GM21367 (cell line): ENCODE measurements at regions not wholly inside any gene's neighbourhood (a gene's known extent, or its start where the extent isn't known, plus 50 kb on each side); places are given as distances from the start of the nearest gene placed in this dataset.

ENCODE experiments used
- ATAC-seq: cut with Tn5 transposase; IDR thresholded peaks from one replicate; pipeline ENCODE4 v1.9.1; 2021; ENCODE audit not compliant: unreplicated experiment

DNA sequence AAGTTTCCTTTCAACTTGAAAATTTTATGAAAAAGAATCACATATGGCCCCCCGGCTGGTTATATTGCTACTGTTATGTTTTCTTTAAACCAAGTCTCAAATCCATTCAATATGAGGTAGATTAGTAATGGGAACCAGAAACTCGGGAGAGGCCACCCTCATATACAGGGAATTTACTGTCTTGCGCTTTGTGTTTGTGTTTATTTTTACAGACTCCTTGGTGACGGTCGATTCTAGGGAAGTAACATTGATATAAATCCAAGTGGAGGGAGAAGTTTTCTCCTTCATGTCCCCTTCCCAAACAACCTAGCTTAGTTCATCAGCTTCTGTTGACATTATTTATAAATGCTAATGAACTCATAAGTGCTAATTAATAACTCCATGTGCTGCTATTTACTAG lies 163.5 kb upstream of the LMO4 start:
- no peak for ATAC-seq

DNA sequence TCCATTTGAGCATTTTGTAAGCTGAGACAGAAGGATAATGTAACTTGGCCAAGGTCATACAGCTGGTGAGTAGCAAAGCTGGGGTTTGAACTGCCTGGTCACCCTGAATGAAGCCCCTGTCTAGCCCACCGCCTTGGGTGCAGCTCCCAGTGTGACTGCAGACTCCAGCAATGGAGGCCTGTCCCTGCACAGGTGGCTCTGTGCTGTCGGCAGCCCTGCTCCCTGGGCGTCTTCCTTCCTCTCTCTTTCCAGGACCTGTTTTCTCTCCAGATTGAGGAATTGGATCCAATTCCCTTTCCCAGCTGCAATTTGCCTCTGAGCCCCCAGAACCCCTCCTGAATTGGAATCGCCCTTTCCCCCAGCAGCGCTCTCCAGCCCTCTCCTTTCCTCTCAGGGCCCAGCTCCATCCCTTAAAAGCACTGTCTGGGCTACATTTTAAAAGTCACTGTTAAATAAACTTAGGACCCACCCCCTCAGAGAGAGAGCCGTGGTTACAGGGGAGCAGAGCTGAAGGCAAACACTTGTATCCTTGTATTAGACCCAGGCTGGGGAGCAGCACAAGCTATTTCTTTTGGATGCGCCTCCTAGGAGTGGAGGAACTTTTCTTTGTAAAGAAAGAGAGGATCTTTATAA lies 161.4 kb upstream of the LMO4 start:
- no peak for ATAC-seq

DNA sequence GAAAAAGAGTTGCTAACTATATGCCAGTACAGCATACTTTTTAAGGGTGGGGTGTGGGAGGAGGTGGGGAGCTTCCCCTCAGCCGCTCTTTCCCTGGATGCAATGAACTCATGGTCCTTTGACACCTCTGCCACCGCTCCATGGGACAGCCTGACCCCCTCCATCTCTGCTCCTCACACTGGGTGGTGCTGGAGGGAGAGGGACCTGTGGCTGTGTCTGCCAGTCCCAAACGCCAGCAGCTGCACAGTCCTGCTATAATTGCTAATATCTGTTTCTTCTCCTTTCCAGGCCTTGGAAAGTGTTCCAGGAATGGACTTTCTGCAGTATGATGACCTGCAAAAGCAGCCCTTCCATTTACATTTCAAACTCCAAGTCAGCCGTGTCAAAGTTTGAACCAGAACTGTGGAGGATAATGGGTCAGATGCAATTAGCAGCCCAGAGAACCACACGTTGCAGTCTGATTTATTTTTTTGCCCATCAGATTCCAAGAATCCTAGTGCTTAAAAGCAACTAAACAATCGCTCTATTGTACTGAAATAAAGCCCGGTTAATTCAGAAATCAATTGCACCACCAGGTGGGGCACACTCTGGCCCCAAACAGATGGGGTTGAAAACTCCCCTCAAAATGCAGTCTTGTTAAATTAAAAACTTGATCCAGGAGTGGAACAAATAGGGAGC lies 160.7 kb upstream of the LMO4 start:
- no peak for ATAC-seq

DNA sequence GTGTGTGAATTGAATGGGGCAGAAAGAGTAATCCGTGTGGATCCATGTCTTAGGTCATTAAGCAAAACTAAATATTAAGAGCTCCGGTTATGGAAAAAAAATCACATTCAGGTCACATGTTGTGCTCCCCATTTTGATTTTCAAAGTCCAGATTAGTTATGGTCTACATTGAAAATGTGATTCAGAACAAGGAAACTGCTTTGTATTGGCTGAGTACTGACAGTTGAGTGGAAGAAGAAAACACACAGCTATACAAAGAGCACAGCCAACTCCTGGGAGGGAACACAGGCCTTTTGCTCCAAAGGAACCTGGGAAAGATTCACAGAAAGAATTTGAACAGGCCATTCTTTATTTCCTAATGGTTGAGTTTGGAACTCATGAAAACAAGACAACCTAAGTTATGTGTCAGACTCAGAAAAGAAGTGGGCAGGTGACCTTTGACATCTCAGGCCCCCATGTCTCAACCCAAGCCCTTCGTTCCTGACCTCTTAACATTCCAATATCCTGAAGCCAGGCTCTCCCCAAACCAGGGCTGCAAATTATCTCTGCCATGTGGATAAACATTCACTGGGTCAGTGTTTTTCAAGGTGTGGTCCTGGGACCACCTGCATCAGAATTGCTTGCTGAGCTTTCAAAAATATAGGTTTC lies 159.3 kb upstream of the LMO4 start:
- no peak for ATAC-seq

DNA sequence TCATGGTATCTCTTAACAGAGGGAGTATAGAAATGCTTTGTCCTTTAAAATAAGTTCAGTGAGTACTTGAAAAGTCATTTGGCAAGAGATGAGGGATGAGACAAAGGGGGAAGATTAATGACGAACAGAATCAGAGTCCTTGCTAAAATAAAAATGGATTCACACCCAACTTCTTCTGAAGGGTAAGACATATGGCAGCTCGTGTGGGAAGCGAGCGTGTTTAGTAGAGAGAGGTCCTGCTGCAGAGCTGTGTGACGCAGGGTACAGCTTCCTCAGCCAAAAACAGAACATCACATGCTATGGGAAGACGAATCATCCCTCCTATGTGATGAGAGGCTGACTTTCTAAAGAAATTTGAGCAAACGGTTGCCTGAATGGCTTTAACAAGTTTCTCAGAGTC lies 158.5 kb upstream of the LMO4 start:
- ATAC-seq = no peak

DNA sequence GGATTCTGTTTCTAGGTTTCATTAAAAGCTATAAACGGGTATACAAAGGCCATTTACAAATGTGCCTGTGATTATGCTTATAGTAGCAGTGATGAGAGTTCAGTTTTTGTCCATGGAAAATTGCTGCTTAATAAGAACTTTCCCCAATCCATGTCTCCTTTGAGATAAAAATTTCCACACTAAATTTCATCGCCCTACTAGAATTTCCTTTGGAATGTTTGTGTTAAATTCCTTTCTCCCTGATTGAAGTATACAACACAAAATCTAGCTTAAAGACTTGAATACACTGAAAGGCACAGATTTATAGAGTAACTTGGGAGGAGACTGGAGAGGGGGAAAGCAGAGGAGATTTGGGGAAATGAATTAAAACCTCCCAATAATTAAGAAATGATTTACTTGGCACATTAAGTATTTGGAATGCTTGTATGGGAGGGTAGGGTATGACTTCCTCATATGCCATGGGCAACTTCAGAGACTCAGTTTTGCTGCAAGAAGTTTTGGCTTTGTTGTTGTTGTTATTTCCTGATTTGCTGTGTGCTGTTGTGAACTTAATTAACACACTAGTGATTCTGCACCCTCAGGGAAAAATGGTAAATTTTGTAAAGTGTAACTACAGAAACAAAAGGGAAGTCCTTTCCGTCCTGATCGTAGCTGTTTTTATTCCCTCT lies 157.6 kb upstream of the LMO4 start:
- no peak for ATAC-seq

DNA sequence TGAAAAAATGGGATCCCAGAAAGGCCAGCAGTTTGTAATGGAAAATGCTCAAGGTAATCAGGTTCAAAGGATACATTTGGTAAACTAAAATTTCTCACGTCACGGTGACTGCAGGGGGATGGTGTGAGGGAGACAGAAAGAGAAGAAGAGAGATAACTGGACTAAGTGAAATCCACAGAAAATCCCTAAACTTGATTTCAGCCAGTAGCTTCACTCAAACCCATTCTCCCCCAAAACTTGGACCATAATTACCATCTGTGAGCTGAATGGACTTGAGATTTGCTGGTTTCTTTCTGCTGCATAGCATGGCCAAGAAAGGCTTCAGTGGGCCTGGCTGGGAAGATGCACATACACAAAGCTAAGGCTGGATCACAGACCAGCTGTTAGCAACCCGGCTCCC lies 155.4 kb upstream of the LMO4 start:
- ATAC-seq = no peak

DNA sequence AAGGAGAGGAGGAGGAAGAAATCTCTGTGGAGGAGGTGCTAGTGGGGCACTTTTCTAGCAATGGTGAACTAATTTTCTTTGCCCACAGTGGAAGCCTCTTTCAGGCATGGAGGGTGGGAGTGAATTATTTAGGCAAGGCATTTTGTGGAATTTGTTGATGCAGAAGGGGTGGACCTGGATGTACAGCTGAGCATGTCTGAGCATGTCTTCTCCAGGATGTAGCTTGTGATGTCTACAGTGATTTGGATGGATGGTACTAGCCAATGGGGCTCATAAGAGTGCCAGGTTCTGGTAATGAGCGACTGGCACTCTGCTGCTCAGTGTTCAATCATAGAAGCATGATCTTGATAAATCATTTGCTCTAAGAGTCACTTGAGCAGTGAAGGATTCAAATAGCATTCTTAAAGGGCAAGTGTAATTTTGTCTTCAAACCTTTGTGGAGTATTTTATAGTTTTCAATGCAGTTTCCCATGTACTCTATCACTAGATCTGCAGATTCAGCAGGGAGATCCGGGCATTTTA lies 153.9 kb upstream of the LMO4 start:
- ATAC-seq = no peak

DNA sequence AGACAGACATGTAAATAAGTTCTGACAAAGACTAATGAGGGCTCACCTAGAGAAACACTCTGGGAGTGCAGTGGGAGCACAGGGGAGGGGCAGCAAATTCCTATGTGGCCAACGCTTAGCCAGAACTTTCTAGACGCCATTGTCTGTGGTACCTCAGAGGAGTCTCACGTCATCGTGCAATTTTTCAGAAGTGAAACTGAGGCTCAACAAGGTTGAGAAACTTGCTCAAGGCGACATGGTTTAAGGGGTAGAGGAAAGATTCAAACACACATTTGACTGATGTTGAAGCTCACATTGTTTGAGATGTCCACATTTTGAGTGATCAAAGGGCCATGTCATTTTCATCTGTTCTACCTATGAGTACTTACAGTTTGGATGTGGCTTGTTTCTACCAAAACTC lies 152.6 kb upstream of the LMO4 start:
- ATAC-seq = no peak

DNA sequence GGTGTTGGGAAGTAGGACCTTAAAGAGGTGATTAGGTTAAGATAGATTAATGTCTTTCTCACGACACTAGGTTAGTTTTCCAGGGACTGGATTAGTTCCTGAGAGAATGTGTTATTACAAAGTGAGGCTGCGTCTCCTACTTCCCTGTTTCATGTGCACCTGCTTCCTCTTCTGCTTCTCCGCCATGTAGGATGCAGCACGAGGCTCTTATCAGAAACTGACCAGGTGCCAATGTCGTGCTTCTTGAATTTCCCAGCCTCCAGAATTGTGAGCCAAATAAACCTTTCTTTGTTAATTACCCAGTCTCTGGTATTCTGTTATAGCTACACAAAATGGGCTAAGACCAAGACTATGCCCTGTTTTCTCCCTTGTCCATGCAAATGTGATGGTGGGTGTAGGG lies 152.2 kb upstream of the LMO4 start:
- ATAC-seq = no peak

DNA sequence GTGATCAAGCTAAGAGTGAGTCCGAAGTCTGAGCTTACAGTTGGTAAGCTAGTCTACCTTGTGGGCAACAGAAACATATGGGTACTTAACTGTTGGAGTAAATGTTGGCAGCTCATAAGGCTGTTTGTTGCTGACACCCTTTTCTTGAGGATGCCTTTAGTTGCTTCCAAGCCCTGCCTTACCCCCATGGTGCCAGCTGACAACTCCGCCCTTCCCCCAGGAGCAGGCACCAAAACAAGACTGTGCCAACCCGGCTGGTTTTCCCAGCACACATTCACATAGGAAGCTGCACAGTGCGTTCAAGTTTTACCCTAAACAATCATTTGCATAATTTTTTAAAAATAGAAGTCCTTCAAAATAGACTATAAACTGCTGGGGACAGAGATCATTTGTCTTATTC lies 150.2 kb upstream of the LMO4 start:
- ATAC-seq = no peak

DNA sequence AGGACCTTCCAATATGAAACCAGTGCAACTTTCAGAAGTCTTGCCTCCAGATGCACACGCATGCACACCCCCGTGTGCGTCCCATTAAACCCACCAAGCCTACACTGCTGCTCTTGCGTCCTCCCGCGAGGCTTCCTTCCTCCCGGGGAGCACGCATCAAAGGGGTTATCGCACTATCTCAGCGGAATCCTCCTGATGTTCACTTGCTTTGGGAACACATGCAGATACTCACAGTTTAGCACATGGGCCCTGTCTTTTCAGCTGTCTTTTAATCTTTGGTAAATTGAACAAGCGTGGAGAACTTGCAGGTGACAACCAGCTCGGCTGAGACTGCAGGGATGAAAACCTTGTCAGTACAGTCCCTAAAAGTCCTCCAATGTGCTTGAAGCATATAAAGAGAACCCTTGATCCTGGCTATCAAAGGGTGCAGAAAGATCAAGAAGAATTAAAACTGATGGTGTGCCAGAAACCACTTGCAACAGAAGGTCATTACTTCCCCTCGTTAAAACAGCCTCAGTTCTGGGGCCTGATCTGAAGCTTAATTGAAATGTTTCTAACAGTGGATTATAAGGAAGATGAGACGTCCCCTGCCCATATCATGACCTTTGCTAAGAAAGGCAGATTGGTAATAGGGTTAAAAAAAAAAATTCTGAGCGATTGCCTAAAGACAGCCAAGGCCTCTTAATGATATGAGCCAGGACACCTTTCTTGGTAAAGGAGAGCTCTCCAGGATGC lies 149.4 kb upstream of the LMO4 start:
- no peak for ATAC-seq

DNA sequence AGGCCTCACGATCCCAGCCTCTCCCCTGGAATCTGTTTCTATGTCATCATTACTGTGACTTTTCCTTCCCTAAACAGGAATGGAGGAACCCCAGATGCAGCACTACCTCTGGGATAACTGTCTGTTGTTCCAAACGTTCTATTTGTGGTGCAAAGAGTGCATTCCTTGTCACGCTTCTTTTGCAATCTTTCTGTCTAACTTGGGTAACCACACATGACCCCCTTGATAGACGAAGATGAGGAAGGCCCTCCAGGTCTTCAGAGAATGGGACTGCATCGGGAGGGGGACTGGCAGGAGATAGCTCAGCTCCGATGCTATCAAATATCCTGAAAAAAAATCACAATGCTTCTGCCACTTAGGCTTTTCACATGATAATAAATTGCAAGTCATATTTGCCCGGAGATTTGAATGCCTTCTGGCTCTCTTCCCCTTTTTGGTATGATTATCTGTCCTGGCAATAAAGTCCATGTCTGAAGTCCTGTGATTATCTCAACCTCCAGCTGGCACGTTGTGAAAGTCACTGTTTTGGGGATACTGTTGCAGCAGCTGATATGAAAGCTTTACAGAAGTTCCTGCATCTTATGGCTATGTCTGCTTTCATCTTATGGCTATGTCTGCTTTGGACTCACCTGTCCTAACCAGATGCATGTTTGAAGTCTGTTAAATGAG lies 148.7 kb upstream of the LMO4 start:
- ATAC-seq = no peak

DNA sequence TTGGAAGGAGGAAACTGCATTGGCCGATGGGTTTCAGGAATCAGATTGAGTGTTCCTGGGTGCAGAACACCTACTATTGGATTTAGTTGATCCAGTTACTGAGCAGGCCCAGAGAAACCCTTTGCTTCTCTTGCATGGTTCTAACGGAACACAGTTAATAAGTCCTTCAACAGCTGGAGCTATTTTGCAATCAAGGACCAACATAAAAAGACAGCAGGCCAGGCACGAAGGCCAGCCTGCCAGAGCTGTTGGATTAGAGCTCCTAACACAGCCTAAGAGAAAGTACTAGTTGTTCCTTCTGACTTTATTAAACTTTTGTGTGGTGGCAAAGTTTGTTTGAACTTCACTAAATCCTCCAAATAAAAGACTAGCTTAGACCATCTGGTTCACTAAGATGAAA lies 148.0 kb upstream of the LMO4 start:
- ATAC-seq = no peak

DNA sequence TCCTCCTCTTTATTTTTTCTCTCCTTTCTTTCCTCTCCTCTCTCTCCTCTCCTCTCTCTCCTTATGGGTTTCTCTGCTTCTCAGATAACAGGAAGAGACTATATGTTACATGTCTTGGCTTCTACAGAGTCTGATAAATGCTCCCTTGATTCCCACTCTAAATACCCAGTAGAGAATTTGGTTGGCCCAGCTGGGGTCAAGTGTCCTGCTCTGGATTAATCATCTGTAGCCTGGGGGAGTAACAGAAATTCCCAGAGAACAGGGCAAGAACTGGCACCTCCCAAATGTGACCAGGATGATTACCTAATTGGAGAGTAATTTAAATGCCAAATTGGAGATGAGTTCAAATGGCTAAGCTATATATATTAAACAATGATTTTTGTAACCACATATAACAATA lies 146.1 kb upstream of the LMO4 start:
- no peak for ATAC-seq

DNA sequence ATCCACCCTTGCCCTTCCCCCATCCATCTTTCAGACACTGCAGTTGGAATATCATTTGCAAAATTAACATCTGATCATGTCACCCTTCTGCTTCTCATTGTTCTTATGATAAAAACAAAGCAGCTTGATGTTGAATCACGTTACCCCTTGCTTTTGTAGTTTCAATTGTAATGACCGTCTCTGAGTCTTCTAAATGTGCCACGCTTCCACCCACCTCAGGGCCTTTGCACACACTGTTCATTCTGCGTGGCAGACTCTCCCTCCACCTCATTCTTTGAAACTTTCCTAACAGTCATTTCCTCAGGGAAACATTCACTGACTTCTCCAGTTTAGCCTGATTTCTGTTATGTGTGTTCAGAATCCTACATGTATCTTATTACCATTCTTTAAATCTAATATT lies 143.6 kb upstream of the LMO4 start:
- ATAC-seq = no peak

DNA sequence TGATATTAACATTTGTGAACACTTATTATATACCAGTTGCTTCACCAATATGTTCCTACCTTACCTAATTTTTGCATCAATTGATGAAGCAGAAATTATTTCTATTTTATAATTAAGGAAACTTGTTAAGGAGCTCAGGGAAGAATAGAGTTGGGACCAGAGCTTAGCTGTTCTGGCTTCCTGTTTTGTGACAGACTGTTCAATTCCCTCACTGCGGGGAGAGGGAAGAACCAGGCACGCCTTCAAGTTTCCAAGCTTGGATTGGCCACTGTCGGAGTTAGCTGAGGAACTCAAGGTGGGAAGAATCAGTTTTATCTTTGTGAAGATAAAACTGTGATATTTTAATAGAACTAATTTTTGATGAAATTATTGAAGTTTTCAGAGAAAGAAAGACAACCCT lies 142.3 kb upstream of the LMO4 start:
- no peak for ATAC-seq

DNA sequence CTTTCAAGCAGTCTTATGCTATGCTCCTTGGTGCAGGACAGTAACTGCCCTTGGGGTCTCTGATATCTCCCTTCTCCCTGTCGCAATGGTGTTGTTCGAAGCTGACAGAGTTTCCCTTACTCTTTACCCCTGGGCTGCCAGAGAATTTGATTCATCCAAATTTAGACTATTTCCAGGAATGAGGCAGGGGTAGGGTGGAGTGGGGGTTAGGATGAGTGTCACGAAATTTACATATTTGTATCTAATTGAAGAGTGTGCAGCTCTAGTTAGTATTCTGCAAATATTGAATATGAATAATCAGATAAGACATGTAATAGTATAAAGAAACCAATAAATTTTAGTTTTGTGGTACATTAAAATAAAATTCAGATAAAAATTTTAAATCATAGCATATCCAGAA lies 140.0 kb upstream of the LMO4 start:
- ATAC-seq = no peak

DNA sequence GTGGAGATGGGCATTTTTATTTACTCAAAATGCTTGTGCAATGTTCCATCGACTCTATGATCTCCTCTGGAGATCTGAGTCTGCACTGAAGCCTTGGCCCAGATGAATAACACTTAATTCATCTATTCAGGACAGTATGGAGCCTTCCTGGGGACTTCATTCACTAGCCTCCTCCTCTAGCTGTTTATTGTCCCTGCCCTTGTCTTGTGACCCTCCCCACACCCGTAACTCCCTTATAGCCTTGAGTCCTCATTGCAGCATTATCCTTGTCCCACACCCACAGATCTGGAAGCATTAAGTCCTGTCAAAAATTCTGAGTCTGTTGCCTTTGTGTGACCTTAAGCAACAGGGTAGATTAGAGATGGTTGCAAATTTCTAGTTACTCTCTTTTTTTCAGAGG lies 138.3 kb upstream of the LMO4 start:
- no peak for ATAC-seq

DNA sequence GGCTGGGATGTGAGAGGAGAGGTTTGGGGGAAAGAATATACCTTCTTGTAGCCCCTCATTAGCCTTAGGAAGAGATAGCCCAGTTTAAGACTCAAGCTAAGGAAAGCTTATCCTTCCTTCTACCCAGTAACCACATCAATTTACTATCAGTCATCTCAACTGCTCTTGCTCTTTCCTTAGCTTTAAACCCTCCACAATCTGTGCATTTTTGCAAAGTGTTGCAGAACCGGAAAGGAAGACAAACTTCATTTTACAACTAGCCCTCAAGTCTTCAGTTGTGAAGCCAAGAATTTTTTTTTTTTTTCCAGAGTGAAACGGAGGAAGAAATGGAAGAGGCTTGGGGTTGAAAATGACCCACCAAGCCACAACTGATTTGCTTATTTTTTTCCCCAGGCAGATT lies 137.0 kb upstream of the LMO4 start:
- ATAC-seq = no peak
